ENCODE measurements at regions not wholly inside any gene's neighbourhood (a gene's known extent, or its start where the extent isn't known, plus 50 kb on each side); places are given as distances from the start of the nearest gene placed in this dataset.

GRCh38 chr2:42850016-42850805 is 57.8 kb upstream of the HAAO start:
- no peak for TF ChIP-seq CTCF (IDR thresholded peaks at IDR 0.05)
- DNase-seq, result no peak
- intact Hi-C loops (cut with micrococcal nuclease), result no loop called here
- Mint-ChIP-seq H3K27ac (no peak overlapping the region), H3K36me3 (ENCODE audit: low read depth) (no peaks in the 10 kb centered on the region), H3K4me3 (no peak overlapping the region), H3K9me3 (no peaks in the 10 kb centered on the region), H3K27me3 (no peaks in the 10 kb centered on the region), H3K4me1 (ENCODE audit: low read depth) (no peaks in the 10 kb centered on the region)
- ChIA-PET CTCF (interaction anchor here (1.4 to 5.0 kb wide), 2 partner anchors 9 to 22 kb away, joined by 7 to 24 read pairs; no protein-coding TSS in a partner anchor), POLR2A (interaction anchor here (0.6 to 0.7 kb wide), 2 partner anchors 17 to 25 kb away, joined by 3 read pairs; no protein-coding TSS in a partner anchor)
- ATAC-seq, result no peak

GRCh38 chr2:42849311-42849710 is 56.9 kb upstream of the HAAO start:
- POLR2A ChIA-PET, result no interaction called here
- no peak for TF ChIP-seq CTCF (IDR thresholded peaks at IDR 0.05)
- intact Hi-C loops (cut with micrococcal nuclease), result no loop called here
- DNase-seq (no peak), ATAC-seq (no peak)
- no peak overlapping the region for H3K4me3 Mint-ChIP-seq
- CTCF ChIA-PET, result interaction anchor here (1.2 to 5.0 kb wide), 3 partner anchors 10 to 635 kb away, joined by 7 to 24 read pairs (median 8); no protein-coding TSS in a partner anchor
- H3K36me3 Mint-ChIP-seq (ENCODE audit: low read depth), result no peaks in the 10 kb centered on the region
- H3K27ac Mint-ChIP-seq, result no peak overlapping the region
- H3K4me1 Mint-ChIP-seq (ENCODE audit: low read depth), result no peaks in the 10 kb centered on the region
- H3K27me3 Mint-ChIP-seq, result no peaks in the 10 kb centered on the region
- no peaks in the 10 kb centered on the region for H3K9me3 Mint-ChIP-seq

GRCh38 chr2:42848726-42849290 is 56.4 kb upstream of the HAAO start:
- Mint-ChIP-seq H3K36me3 (ENCODE audit: low read depth) (no peaks in the 10 kb centered on the region), H3K27ac (no peak overlapping the region), H3K27me3 (no peaks in the 10 kb centered on the region), H3K4me1 (ENCODE audit: low read depth) (no peaks in the 10 kb centered on the region), H3K9me3 (no peaks in the 10 kb centered on the region), H3K4me3 (no peak overlapping the region)
- ChIA-PET POLR2A (no interaction called here), CTCF (interaction anchor here (1.2 to 5.0 kb wide), 2 partner anchors 10 to 635 kb away, joined by 8 to 24 read pairs; no protein-coding TSS in a partner anchor)
- DNase-seq (no peak), ATAC-seq (no peak)
- TF ChIP-seq CTCF (IDR thresholded peaks at IDR 0.05), result no peak
- intact Hi-C loops (cut with micrococcal nuclease), result no loop called here

- POLR2A ChIA-PET, result no interaction called here
- DNase-seq, result no peak
- Mint-ChIP-seq H3K36me3 (ENCODE audit: low read depth) (no peaks in the 10 kb centered on the region), H3K4me1 (ENCODE audit: low read depth) (no peaks in the 10 kb centered on the region), H3K9me3 (no peaks in the 10 kb centered on the region), H3K27me3 (no peaks in the 10 kb centered on the region), H3K4me3 (no peak overlapping the region), H3K27ac (no peak overlapping the region)
- CTCF ChIA-PET, result interaction anchor here (1.2 to 5.0 kb wide), 3 partner anchors 11 to 636 kb away, joined by 6 to 24 read pairs (median 8); no protein-coding TSS in a partner anchor
- intact Hi-C loops (cut with micrococcal nuclease), result no loop called here
- no peak for ATAC-seq
- no peak for TF ChIP-seq CTCF (IDR thresholded peaks at IDR 0.05)
These were observed 55.9 kb upstream of the HAAO start for GRCh38 chr2:42848265-42848664.

GRCh38 chr2:42847596-42848151 is 55.3 kb upstream of the HAAO start:
- intact Hi-C loops (cut with micrococcal nuclease), result no loop called here
- ChIA-PET POLR2A (no interaction called here), CTCF (interaction anchor here (1.9 to 5.0 kb wide), 3 partner anchors 11 to 19 kb away, joined by 6 to 24 read pairs (median 7); no protein-coding TSS in a partner anchor)
- Mint-ChIP-seq H3K27me3 (no peaks in the 10 kb centered on the region), H3K4me1 (ENCODE audit: low read depth) (no peaks in the 10 kb centered on the region), H3K27ac (no peak overlapping the region), H3K4me3 (no peak overlapping the region), H3K36me3 (ENCODE audit: low read depth) (no peaks in the 10 kb centered on the region), H3K9me3 (no peaks in the 10 kb centered on the region)
- TF ChIP-seq CTCF (IDR thresholded peaks at IDR 0.05), result no peak
- ATAC-seq, result no peak
- DNase-seq, result no peak

Measured in activated CD8-positive, alpha-beta T cell treated with anti-CD3 and anti-CD28 coated beads for 36 hours (primary cell).